ENCODE measurements at regions not wholly inside any gene's neighbourhood (a gene's known extent, or its start where the extent isn't known, plus 50 kb on each side); places are given as distances from the start of the nearest gene placed in this dataset.

DNA sequence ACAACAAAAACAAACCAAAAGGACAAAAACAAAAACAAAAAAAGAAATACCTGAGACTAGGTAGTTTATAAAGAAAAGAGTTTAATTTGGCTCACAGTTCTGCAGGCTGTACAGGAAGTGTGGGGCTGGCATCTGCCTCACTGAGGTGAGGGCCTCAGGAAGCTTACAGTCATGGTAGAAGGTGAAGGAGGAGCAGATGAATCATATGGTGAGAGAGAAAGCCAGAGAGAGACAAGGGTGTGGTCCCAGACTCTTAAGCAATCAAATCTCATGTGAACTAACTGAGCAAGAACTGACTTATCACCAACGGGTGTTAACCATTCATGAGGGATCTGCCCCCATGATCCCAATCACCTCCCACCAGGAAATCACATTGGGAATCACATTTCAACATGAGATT, 58.8 kb upstream of the ZBED5 start:
- DNase-seq (ENCODE audit: low read depth, low spot score) = no peak
- no peak for TF ChIP-seq CTCF (IDR thresholded peaks at IDR 0.05; ENCODE audit: insufficient read depth, low read length, missing control alignments)
- ChIA-PET POLR2A (interaction anchor here (1.6 kb wide), 1 partner anchor 10 kb away, joined by 3 read pairs; no protein-coding TSS in a partner anchor), CTCF (interaction anchor here (1.0 to 1.2 kb wide), 2 partner anchors 17 to 108 kb away, joined by 3 read pairs; no protein-coding TSS in a partner anchor)
- no peak overlapping the region for H3K4me3 ChIP-seq (ENCODE audit: low read depth, low read length)

DNA sequence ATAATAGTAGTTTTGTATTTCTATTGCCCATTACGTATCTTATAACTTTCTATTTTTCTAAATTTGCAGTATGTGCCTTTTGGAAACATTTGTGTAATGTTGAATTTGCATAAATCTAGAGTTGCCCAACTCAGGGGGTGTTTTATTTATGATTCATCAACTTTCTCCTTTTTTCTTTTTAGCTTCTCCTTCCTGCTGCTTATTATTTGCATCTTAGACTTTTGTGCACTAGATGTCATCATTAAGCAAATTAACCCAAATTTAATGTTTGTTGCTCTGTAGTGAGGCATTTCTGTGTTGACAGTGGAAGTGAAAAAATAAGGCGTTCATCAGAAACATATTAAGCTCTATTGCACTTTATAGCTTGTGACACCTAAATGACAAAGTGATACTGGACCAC, 56.2 kb upstream of the ZBED5 start:
- DNase-seq (ENCODE audit: low read depth, low spot score) = no peak
- CTCF ChIA-PET = interaction anchor here (0.9 to 2.4 kb wide), 5 partner anchors 9 to 873 kb away, joined by 3 to 13 read pairs (median 4); no protein-coding TSS in a partner anchor
- no peak for TF ChIP-seq CTCF (IDR thresholded peaks at IDR 0.05; ENCODE audit: insufficient read depth, low read length, missing control alignments)
- POLR2A ChIA-PET = interaction anchor here (0.7 to 1.8 kb wide), 3 partner anchors 14 to 105 kb away, joined by 3 to 6 read pairs (median 4); no protein-coding TSS in a partner anchor
- no peak overlapping the region for H3K4me3 ChIP-seq (ENCODE audit: low read depth, low read length)

GRCh38 chr11:10913075-10913474, 55.2 kb upstream of the ZBED5 start:
- no peak for TF ChIP-seq CTCF (IDR thresholded peaks at IDR 0.05; ENCODE audit: insufficient read depth, low read length, missing control alignments)
- H3K4me3 ChIP-seq (ENCODE audit: low read depth, low read length) = no peak overlapping the region
- DNase-seq (ENCODE audit: low read depth, low spot score) = no peak
- ChIA-PET POLR2A (interaction anchor here (1.8 kb wide), 1 partner anchor 13 kb away, joined by 6 read pairs; no protein-coding TSS in a partner anchor), CTCF (interaction anchor here (0.9 to 2.4 kb wide), 7 partner anchors 10 to 874 kb away, joined by 3 to 13 read pairs (median 3); no protein-coding TSS in a partner anchor)

- no peak for DNase-seq (ENCODE audit: low read depth, low spot score)
- ChIA-PET CTCF (interaction anchor here (1.5 to 1.6 kb wide), 2 partner anchors 15 to 109 kb away, joined by 3 read pairs; no protein-coding TSS in a partner anchor), POLR2A (no interaction called here)
- no peak for TF ChIP-seq CTCF (IDR thresholded peaks at IDR 0.05; ENCODE audit: insufficient read depth, low read length, missing control alignments)
- H3K4me3 ChIP-seq (ENCODE audit: low read depth, low read length) = no peak overlapping the region
Measured at GRCh38 chr11:10911907-10912306, 54.1 kb upstream of the ZBED5 start.

- H3K4me3 ChIP-seq (ENCODE audit: low read depth, low read length) = no peak overlapping the region
- ChIA-PET CTCF (interaction anchor here (1.8 kb wide), 1 partner anchor 117 kb away, joined by 5 read pairs; no protein-coding TSS in a partner anchor), POLR2A (interaction anchor here (0.6 to 1.9 kb wide), 5 partner anchors 9 to 103 kb away, joined by 3 to 7 read pairs (median 3); partner anchors contain the start of gene EIF4G2)
- DNase-seq (ENCODE audit: low read depth, low spot score) = no peak
- no peak for TF ChIP-seq CTCF (IDR thresholded peaks at IDR 0.05; ENCODE audit: insufficient read depth, low read length, missing control alignments)
Measured at GRCh38 chr11:10909141-10909883, 51.5 kb upstream of the ZBED5 start.
